ENCODE measurements at regions not wholly inside any gene's neighbourhood (a gene's known extent, or its start where the extent isn't known, plus 50 kb on each side); places are given as distances from the start of the nearest gene placed in this dataset.

DNA sequence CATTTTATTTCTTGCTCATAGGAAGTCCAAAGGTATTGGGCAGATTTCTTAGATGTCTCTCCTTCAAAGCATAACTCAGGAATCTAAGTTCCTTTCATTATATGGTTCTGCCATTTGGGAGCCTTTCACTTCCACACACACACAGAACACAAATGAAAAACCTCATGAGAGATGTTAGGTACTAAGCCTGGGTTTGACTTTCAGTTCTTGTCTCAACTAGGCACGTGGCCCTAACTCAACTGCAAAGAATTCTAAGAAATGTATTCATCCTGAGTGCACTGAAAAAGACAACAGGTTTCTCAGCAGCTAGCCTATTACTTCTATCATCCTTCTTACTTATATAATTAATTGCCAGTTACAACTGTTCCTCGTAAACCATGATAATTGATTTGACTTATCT is 190.0 kb upstream of the SAMSN1 start:
- TF ChIP-seq, protein P1, sequence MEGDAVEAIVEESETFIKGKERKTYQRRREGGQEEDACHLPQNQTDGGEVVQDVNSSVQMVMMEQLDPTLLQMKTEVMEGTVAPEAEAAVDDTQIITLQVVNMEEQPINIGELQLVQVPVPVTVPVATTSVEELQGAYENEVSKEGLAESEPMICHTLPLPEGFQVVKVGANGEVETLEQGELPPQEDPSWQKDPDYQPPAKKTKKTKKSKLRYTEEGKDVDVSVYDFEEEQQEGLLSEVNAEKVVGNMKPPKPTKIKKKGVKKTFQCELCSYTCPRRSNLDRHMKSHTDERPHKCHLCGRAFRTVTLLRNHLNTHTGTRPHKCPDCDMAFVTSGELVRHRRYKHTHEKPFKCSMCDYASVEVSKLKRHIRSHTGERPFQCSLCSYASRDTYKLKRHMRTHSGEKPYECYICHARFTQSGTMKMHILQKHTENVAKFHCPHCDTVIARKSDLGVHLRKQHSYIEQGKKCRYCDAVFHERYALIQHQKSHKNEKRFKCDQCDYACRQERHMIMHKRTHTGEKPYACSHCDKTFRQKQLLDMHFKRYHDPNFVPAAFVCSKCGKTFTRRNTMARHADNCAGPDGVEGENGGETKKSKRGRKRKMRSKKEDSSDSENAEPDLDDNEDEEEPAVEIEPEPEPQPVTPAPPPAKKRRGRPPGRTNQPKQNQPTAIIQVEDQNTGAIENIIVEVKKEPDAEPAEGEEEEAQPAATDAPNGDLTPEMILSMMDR (IDR thresholded peaks at IDR 0.05), result no peak
- TF ChIP-seq MXI1 (IDR thresholded peaks at IDR 0.05; ENCODE audit: low read depth, low read length) (no peak), RCOR1 (IDR thresholded peaks at IDR 0.05; ENCODE audit: low read length) (no peak), TCF12 (IDR thresholded peaks at IDR 0.05) (no peak), POLR2AphosphoS5 (IDR thresholded peaks at IDR 0.05; ENCODE audit: low read depth, low read length) (no peak)
- TF ChIP-seq, protein P2, sequence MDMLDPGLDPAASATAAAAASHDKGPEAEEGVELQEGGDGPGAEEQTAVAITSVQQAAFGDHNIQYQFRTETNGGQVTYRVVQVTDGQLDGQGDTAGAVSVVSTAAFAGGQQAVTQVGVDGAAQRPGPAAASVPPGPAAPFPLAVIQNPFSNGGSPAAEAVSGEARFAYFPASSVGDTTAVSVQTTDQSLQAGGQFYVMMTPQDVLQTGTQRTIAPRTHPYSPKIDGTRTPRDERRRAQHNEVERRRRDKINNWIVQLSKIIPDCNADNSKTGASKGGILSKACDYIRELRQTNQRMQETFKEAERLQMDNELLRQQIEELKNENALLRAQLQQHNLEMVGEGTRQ (IDR thresholded peaks at IDR 0.05; ENCODE audit: borderline replicate concordance, low read depth, low read length), result no peak

Measured in SK-N-SH (cell line).